OCI-LY7 (cell line): ENCODE measurements at regions not wholly inside any gene's neighbourhood (a gene's known extent, or its start where the extent isn't known, plus 50 kb on each side); places are given as distances from the start of the nearest gene placed in this dataset.
"Not testable (repeated sequence)": the region's sequence is repeated elsewhere in the genome, so short reads cannot be mapped to it uniquely, and the experiment has no call there.

ENCODE experiments used
- BruUV-seq: library from RNA; stranded (reverse); fragments of 400-500 nt; replicated peaks from 2 replicates; lab custom pipeline; 2021; lab: Mats Ljungman, UMichigan
- CTCF ChIA-PET: fragments of 300-600 bp; sonication (Branson Sonifier 250); formaldehyde crosslinking; loops from one replicate; lab custom pipeline; 2022; ENCODE audit warnings: antibody characterized with exemption; ENCODE audit not compliant: unreplicated experiment; lab: Charles Lee
- POLR2A ChIA-PET: fragments of 300-600 bp; sonication (Branson Sonifier 250); formaldehyde crosslinking; loops from one replicate; lab custom pipeline; 2022; ENCODE audit warnings: antibody characterized with exemption; lab: Charles Lee
- DNase-seq: peaks from one replicate; pipeline ENCODE4 v3.0.0-alpha.2; 2015; ENCODE audit warnings: low spot score
- H2AFZ ChIP-seq: fragments of 200-600 bp; sonication (generic), shearing (Covaris generic); 2 replicates; pipeline ENCODE4 v1.6.1; 2014; ENCODE audit warnings: mild to moderate bottlenecking, antibody characterized with exemption, low read length, moderate library complexity
- H3K27ac ChIP-seq: fragments of 200-600 bp; sonication (generic); 2 replicates; pipeline ENCODE4 v1.5.1; 2014; ENCODE audit warnings: mixed run types, low read depth, mild to moderate bottlenecking, moderate library complexity, low read length, inconsistent platforms; ENCODE audit not compliant: poor library complexity, severe bottlenecking
- H3K36me3 ChIP-seq: fragments of 200-600 bp; sonication (generic); 2 replicates; pipeline ENCODE4 v1.6.1; 2014; ENCODE audit warnings: mild to moderate bottlenecking, antibody characterized with exemption, low read length, moderate library complexity, mixed read lengths; ENCODE audit not compliant: insufficient read depth
- H3K4me1 ChIP-seq: fragments of 200-600 bp; sonication (generic); 2 replicates; pipeline ENCODE4 v1.5.1; 2014; ENCODE audit warnings: mild to moderate bottlenecking, low read length; ENCODE audit not compliant: insufficient read depth, poor library complexity, severe bottlenecking
- H3K4me2 ChIP-seq: fragments of 200-600 bp; sonication (generic); 2 replicates; pipeline ENCODE4 v1.6.1; 2014; ENCODE audit warnings: mild to moderate bottlenecking, low read length
- H3K4me3 ChIP-seq: fragments of 200-600 bp; sonication (generic); 2 replicates; pipeline ENCODE4 v1.5.1; 2014; ENCODE audit warnings: mild to moderate bottlenecking, low read depth, low read length; ENCODE audit not compliant: poor library complexity, severe bottlenecking
- H3K79me2 ChIP-seq: fragments of 200-600 bp; sonication (generic); 2 replicates; pipeline ENCODE4 v1.6.1; 2016; ENCODE audit warnings: low read depth, mild to moderate bottlenecking, low read length, moderate library complexity, mixed read lengths; ENCODE audit not compliant: insufficient read depth
- H3K9me2 ChIP-seq: fragments of 200-600 bp; sonication (generic); 2 replicates; pipeline ENCODE4 v1.6.1; 2016; ENCODE audit warnings: mild to moderate bottlenecking, low read length, mixed read lengths; ENCODE audit not compliant: insufficient read depth
- H3K9me3 ChIP-seq: fragments of 200-600 bp; sonication (generic); 2 replicates; pipeline ENCODE4 v1.6.1; 2014; ENCODE audit warnings: mild to moderate bottlenecking, mixed run types, low read length, mixed read lengths
- H4K20me1 ChIP-seq: fragments of 200-600 bp; sonication (generic); 2 replicates; pipeline ENCODE4 v1.6.1; 2014; ENCODE audit warnings: mild to moderate bottlenecking, antibody characterized with exemption, low read length, moderate library complexity, mixed read lengths; ENCODE audit not compliant: insufficient read depth
- EZH2phosphoT487 ChIP-seq: fragments of 200-600 bp; sonication (generic); IDR thresholded peaks from 2 replicates; pipeline ENCODE4 v1.6.1; 2018; ENCODE audit warnings: low read depth, borderline replicate concordance, mild to moderate bottlenecking, mixed run types, antibody characterized with exemption, low read length, moderate library complexity, mixed read lengths
- intact Hi-C: fragments of 100-400 bp; cut with micrococcal nuclease; formaldehyde crosslinking; loops from one replicate; pipeline ENCODE4 v1.10.0; 2022; ENCODE audit not compliant: unreplicated experiment
- TF ChIP-seq, protein P1 (sequence below): fragments of 200-600 bp; sonication (generic); conservative IDR thresholded peaks from 2 replicates; pipeline ENCODE4 v1.5.1; 2014; ENCODE audit warnings: mild to moderate bottlenecking, antibody characterized with exemption, low read length, moderate library complexity, mixed read lengths

DNA sequence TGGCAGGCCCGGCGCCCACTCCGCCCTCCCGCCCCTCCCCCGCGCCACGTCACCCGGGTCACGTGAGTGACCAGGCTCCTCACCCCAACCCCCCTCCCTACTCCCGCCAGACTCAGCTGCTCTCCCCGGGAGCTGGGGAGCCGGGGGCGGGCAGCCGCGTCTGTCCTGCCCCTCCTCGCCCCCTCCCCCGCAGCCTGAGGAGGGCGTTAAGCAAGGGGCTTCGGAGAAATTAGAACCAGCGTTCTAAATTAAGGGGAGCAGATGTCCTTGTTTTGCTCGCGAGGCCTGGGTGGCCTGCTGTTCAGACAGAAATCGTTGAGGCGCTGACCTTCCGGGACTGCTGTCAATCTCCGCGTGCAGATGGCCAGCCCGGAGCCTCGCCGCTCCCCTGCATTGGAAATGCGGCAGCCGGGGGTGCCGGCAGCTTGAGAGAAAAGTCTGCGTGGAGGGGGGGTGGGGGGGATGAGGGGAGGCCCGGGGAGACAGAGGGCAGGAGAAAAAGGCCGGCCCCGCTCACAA is 102.2 kb upstream of the ZNF438 start:
- peak overlapping the region; percentile 29 for H3K4me3 ChIP-seq
- H4K20me1 ChIP-seq, result no peaks in the 10 kb centered on the region
- H3K36me3 ChIP-seq, result no peaks in the 10 kb centered on the region
- ChIA-PET POLR2A (interaction anchor here (0.6 kb wide), 1 partner anchor 234 kb away, joined by 5 read pairs; no protein-coding TSS in a partner anchor), CTCF (interaction anchor here (0.6 kb wide), 1 partner anchor 1295 kb away, joined by 3 read pairs; no protein-coding TSS in a partner anchor)
- intact Hi-C loops, result no loop called here
- H3K9me3 ChIP-seq, result no peaks in the 10 kb centered on the region
- H3K4me1 ChIP-seq, result no peaks in the 10 kb centered on the region
- peak; percentile 24 for DNase-seq
- no peak overlapping the region for H3K27ac ChIP-seq
- no peaks in the 10 kb centered on the region for H3K9me2 ChIP-seq
- H3K79me2 ChIP-seq, result no peaks in the 10 kb centered on the region
- H2AFZ ChIP-seq, result peak overlapping the region; percentile 64
- H3K4me2 ChIP-seq, result peak overlapping the region; percentile 61
- TF ChIP-seq EZH2phosphoT487, result no peak
- TF ChIP-seq, protein P1, sequence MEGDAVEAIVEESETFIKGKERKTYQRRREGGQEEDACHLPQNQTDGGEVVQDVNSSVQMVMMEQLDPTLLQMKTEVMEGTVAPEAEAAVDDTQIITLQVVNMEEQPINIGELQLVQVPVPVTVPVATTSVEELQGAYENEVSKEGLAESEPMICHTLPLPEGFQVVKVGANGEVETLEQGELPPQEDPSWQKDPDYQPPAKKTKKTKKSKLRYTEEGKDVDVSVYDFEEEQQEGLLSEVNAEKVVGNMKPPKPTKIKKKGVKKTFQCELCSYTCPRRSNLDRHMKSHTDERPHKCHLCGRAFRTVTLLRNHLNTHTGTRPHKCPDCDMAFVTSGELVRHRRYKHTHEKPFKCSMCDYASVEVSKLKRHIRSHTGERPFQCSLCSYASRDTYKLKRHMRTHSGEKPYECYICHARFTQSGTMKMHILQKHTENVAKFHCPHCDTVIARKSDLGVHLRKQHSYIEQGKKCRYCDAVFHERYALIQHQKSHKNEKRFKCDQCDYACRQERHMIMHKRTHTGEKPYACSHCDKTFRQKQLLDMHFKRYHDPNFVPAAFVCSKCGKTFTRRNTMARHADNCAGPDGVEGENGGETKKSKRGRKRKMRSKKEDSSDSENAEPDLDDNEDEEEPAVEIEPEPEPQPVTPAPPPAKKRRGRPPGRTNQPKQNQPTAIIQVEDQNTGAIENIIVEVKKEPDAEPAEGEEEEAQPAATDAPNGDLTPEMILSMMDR, result no peak
- no TSS peak for BruUV-seq

DNA sequence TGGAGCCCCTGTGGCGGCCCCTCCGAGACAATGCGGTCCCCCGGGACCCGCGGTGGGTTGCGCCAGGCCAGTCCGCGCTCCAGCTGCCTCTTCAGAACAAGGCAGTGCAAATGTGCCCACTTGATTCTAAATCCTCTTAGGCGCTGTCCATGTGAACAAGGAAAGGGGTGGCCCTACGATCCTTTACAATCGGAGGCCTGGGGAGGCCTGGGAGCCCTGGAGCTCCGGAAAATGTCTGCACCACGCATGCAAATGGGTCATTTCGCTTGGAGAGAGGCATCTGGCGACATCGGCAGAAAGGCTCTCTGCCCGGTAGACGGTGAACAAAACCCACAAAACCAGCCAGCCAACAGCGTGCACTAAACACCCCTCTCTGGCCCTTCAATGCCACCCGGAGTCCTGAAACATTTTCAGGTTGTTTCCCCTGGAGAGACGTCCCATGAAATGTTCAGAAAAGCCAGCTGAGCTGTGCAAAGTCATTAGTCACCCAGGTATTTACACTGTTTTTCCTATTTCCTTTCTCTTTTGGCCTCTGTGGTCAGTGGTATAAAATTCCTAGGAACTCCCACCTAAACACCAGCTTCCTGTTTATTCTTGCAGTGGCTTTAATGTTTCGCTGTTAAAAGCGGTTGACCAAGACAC is 102.8 kb upstream of the ZNF438 start:
- Histone ChIP-seq H3K36me3 (no peaks in the 10 kb centered on the region), H3K4me2 (peak overlapping the region; percentile 37; the same call in 1 of the 2 replicates), H3K27ac (no peak overlapping the region), H3K4me1 (no peaks in the 10 kb centered on the region), H3K4me3 (no peak overlapping the region), H2AFZ (no peak overlapping the region), H3K9me2 (no peaks in the 10 kb centered on the region), H3K9me3 (no peaks in the 10 kb centered on the region), H4K20me1 (no peaks in the 10 kb centered on the region), H3K79me2 (no peaks in the 10 kb centered on the region)
- TF ChIP-seq, protein P1, result no peak
- no peak for TF ChIP-seq EZH2phosphoT487
- no peak for DNase-seq
- intact Hi-C loops, result no loop called here
- ChIA-PET POLR2A (interaction anchor here (0.6 kb wide), 1 partner anchor 234 kb away, joined by 5 read pairs; no protein-coding TSS in a partner anchor), CTCF (interaction anchor here (0.6 kb wide), 1 partner anchor 1295 kb away, joined by 3 read pairs; no protein-coding TSS in a partner anchor)
- BruUV-seq, result no TSS peak

DNA sequence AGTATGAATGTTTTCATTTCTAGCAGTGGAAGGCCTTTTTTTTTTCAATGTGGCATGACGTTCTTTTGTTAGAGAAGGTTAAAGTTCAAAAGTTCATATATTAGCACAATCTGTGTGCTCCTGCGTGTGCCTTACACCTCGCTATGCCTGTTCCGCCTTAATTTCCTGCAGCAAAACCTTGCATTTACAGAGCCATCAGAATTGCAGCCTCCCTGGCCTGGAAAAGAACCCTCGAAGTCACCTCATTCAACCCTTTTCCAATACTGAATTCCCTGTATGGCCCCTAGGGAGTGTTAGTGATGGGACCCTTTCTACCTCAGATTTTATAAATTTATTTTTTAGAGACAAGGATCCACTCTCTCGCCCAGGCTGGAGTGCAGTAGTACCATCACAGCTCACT is 103.5 kb upstream of the ZNF438 start:
- Histone ChIP-seq H4K20me1 (no peaks in the 10 kb centered on the region), H3K36me3 (no peaks in the 10 kb centered on the region), H3K9me3 (no peaks in the 10 kb centered on the region), H3K4me2 (no peak overlapping the region), H3K79me2 (no peaks in the 10 kb centered on the region), H3K4me3 (no peak overlapping the region), H2AFZ (no peak overlapping the region), H3K9me2 (no peaks in the 10 kb centered on the region), H3K4me1 (no peaks in the 10 kb centered on the region), H3K27ac (no peak overlapping the region)
- ChIA-PET POLR2A (no interaction called here), CTCF (no interaction called here)
- no peak for DNase-seq
- intact Hi-C loops, result no loop called here
- BruUV-seq, result no TSS peak
- TF ChIP-seq, protein P1, result no peak
- TF ChIP-seq EZH2phosphoT487, result no peak

DNA sequence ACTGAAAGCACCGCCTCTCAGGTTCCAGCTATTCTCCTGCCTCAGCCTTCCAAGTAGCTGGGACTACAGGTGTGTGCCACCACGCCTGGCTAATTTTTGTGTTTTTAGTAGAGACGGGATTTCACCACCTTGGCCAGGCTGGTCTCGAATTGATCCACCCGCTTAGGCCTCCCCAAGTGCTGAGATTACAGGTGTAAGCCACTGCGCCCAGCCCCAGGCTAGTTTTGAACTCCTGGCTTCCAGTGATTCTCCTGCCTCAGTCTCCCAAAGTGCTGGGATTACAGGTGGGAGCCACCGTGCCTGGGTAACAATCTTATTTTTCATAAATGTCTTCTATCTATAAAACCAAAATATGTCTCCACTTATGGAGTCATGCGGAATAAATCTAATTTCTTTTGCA is 104.1 kb upstream of the ZNF438 start:
- H3K4me1 ChIP-seq, intact Hi-C loops, H3K27ac ChIP-seq, H3K9me3 ChIP-seq, H3K9me2 ChIP-seq, H3K4me2 ChIP-seq, H4K20me1 ChIP-seq, POLR2A ChIA-PET, H3K36me3 ChIP-seq, BruUV-seq, H3K4me3 ChIP-seq, H3K79me2 ChIP-seq, CTCF ChIA-PET, DNase-seq, H2AFZ ChIP-seq: not testable (repeated sequence)
